GM18867 (cell line): ENCODE measurements at regions not wholly inside any gene's neighbourhood (a gene's known extent, or its start where the extent isn't known, plus 50 kb on each side); places are given as distances from the start of the nearest gene placed in this dataset.

Experiments
- ATAC-seq: cut with Tn5 transposase; IDR thresholded peaks from one replicate; pipeline ENCODE4 v1.9.1; 2021; ENCODE audit warnings: mild to moderate bottlenecking, moderate library complexity; ENCODE audit not compliant: unreplicated experiment

DNA sequence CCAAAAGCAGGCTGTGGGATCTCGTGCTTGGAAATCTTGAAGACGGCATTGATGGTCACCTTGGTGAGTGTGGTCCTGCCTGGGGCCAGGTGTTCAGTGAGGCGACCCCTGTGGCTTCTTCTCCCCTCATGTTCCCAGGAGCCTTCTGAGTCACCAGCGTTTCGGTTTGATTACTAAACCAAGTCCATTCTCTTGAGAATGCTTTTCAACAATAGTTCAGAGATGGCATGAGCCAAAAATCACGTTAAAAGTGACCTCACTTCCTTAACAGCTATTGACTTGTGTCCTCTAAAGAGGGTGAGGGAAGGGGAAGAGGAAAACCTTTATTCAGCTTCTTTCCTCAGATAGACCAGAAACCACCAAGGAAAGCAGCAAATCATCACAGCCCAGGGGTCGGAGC is 315.2 kb downstream of the GATA3 start:
- peak; percentile 62 for ATAC-seq

DNA sequence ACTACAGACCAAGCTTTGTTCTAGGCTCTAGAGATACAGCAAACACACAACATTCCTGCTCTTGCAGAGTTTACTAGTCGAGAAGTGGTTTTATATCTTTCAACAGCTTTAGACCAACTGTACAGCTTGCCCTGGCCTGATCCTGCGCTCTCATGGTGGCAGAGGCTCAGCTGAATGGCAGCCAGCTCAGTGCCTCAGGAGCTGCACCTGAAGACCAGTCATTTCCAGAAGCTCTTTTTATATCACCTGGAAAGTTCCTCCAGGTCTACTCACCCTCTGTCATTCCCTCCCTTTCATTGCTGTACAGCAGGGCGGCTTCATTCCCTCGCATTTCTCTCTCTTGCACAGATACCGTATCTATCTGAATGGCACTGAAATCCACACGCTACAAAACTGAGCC is 319.8 kb downstream of the GATA3 start:
- ATAC-seq = no peak

DNA sequence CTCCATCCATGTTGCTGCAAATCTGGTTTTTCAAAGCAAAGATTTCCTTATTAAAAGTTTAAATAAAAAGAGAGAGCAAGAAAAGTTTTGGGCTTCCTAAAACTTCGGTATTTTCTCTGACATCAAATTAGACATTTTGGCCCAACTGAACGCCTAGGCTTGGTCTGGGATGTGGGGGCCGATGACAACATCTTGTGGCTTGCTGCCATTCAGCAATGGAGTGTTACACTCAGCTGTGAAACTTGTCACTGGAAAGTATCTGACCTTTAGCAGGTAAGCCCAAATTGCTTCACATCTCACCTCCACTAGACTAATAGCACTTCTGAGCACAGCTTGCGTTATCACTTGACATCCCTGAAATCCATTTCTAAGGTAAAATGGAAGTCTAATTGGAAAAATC is 320.6 kb downstream of the GATA3 start:
- ATAC-seq = no peak

GRCh38 chr10:8378198-8378983 is 323.9 kb downstream of the GATA3 start:
- ATAC-seq = no peak

GRCh38 chr10:8379906-8380832 is 325.7 kb downstream of the GATA3 start:
- ATAC-seq = no peak

DNA sequence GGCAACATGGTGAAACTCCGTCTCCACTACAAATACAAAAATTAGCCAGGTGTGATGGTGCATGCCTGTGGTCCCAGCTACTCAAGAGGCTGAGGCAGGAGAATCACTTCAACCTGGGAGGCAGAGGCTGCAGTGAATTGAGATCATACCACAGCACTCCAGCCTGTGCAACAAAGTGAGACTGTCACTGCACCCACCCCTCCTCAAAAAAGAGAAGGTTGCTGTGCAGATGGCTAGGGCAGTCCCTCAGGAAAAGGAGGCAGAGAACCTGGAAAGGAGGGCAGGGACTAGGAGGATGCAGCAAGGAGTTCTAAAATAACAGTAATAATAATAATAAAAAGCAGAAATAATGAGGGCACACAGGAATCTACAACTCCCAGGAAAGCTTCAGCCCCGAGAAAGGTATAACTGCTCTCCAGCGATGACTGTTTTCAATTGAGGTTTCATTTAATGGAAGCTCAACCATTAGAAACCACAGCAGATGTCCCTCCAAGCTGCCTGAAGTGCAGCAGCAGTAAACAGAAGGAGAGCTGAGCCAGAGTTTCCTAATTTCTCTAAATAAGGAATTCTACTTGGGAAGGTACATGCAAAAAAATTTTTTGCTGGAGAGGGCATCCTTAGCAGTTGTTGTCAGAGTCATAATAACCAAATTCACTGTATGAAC is 326.5 kb downstream of the GATA3 start:
- no peak for ATAC-seq

DNA sequence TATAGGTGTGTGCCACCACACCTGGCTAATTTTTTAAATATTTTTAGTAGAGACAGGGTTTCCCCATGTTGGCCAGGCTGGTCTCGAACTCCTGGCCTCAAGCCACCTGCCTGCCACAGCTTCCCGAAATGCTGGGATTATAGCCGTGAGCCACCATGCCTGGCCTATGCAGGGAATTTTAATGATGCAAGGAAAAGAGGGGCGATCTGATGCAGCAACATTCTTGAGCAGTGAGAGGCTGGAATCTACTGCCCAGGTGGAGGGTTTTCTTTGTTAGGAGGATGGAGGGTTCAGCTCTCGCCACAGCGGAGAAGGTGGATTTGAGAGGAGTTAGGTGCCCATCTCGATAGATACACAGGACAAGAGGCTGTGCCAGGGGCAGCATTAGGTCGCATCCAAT is 332.3 kb downstream of the GATA3 start:
- ATAC-seq = no peak

DNA sequence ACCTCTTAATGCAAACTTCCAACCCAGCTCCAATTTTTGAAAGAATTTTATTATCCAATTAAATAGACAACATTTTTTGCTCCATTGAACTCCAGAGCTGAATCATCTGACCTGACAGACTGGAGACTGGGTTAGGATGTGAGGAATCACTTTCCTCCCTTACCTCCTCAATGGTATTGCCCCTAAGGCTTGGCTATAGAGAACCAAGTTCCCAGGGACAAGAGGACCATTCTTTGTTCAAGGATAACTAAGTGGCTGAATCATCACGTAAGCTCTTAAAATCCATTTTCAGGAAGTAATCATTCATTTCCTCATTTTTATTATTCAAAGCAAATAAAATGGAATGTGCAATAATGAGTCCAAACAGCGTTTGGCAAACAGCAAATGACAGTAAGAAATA is 335.1 kb downstream of the GATA3 start:
- no peak for ATAC-seq

GRCh38 chr10:8392216-8392615 is 337.7 kb downstream of the GATA3 start:
- ATAC-seq = no peak

DNA sequence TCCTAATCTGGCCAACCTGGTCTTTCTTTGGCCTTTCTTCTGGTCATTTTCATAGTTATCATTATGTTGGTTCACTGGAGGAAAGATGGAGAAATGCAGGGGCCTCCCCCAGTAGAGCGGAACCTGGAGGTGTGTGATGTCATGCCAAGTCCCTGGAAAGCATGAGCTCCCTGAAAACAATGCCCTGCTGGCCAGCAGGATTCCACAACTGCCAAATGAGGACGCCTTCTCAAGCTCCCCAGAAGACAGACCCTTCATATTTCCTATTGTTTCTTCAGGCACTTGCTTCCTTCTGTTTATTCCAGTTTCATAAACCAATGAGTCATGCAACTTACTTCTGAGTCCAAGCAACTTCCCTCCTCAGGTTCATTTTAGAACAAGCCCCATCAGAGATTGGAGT is 339.0 kb downstream of the GATA3 start:
- ATAC-seq = no peak

DNA sequence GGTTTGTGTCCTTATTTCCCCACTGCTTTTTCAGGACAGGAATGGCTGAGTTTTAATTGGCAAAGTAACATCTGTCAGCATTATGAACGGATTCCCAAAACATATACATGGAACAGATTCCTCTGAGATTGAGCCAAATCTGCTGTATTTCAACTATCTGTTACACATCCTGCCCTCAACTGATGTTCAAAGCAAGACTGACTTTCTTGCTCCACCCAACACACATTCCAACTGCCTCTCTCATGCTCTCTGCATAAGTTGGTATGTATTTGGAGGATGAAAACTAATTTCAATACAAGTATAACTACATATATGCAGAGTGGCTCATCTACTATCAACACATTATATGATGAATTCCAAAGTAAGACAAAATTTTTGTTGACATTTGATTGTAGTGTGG is 342.2 kb downstream of the GATA3 start:
- ATAC-seq = no peak

GRCh38 chr10:8398771-8399170 is 344.3 kb downstream of the GATA3 start:
- ATAC-seq = no peak

- ATAC-seq = no peak
These were observed 345.7 kb downstream of the GATA3 start for GRCh38 chr10:8400151-8400550.

DNA sequence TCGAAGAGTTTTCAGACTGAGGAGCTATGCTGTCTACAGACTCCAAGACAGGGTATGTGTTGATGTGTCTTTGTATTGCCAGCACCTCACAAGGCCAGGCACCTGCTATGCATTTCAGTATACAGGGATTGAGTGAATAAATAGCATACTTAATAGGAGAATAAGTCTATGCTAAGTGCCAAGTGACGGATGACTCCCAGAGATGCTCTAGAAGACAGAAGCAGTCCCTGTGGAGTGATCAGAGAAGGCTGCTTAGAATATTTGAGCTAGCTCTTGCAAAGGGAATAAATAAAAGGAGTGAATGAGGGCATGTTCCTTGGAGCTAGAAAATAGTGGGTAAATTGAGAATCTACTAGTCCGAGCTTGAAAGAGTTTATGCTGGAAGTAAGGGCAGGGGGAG is 346.4 kb downstream of the GATA3 start:
- no peak for ATAC-seq

DNA sequence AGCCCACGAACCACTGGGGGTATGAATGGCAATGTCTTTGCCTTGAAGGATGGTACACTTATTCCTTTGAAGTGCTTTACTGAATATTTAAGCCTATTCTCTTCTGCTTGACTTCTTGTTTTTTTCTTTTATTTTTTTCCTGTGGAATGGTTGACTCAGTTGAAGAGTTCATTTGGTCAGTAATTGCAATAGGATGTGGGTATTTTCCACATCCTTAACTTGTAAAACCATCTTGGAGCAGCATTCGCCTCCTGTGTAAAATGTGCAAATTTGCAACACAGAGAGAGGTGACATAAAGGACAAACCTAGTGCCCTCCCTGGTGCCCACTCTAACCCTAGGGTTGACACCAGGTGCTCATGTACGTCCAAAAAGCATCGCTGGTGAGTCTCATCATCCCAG is 347.0 kb downstream of the GATA3 start:
- ATAC-seq = no peak

DNA sequence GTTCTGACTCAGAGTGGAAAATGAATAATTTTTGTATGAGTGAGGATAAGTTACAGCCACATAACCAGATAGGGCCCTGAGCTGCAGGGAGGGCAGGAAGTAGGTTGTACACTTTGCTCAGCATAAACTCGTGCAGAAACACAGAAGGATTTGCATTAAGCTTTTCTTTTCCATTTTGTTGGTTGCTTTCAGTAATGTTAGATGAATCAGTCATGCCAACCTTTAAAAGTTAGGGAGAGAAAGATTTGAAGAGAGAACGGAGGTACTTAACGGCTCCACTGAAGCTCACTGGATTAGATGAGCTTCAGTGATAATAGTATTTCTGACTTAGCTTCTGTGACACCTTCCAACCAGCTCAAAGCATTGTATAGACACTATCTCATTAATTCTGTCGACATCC is 348.1 kb downstream of the GATA3 start:
- ATAC-seq = no peak

GRCh38 chr10:8403711-8404371 is 349.4 kb downstream of the GATA3 start:
- no peak for ATAC-seq

DNA sequence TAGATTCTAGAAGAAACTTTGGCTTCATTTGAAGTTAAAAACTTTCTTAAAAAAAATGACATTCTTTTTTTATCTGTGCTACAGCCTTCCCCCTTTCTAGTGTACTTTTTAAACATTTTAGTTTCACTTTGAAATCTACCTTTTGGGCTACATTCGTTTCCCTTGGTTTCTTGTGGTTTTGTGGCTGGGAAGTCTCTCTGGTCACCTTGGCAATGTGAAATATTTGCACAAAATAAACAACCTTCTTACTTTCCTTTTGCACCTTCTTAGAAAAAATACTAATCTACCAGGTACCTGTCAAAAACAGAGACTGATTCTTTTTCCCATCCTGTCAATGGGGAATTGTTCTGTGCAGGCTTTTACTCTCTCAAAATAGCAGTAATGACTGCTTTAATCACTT is 350.2 kb downstream of the GATA3 start:
- ATAC-seq = peak; percentile 82

DNA sequence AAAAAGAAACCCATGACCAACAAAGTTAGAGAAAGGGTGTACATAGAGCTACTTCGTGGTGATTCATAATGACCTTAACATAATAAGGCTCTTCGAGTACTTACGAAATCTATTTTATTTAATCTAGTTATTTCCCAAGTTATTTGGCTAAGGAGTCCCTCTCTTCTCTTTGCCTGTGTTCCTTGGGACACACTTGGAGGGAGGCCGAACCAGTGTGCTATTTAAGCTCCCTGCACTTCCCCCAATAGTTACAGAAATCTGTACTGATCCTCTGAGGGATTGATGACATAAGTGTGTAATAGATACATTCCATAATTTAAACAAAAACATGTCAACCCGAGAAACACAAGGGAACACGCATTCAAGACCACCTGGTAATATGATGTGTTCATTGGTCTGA is 351.1 kb downstream of the GATA3 start:
- no peak for ATAC-seq

DNA sequence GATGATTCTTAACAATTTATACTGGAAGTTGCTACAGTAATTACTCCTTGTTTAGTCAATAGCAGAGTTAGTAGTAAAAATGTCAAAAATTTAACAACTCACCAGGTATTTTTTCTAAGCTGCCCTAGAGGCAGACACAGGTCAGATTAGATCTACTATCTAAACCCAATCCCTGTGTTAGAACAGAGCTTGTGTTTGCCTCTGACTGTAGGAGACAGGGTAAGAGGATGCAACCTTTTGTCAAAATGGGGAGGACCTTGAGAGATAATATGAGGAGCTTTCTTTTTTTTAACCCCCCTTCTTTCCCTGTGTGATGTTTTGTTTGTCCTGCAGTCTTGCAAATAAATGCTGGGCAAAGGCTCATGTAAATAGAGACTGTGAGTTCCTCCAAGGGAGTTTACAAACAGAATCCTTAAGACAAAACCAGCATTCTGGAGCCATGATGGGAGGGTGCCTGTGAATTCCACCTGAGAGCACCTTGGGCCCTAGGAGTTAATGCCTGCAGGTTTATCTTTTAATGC is 353.1 kb downstream of the GATA3 start:
- no peak for ATAC-seq

- no peak for ATAC-seq
These were observed 356.0 kb downstream of the GATA3 start for GRCh38 chr10:8410506-8410905.
